ENCODE measurements at regions not wholly inside any gene's neighbourhood (a gene's known extent, or its start where the extent isn't known, plus 50 kb on each side); places are given as distances from the start of the nearest gene placed in this dataset.

DNA sequence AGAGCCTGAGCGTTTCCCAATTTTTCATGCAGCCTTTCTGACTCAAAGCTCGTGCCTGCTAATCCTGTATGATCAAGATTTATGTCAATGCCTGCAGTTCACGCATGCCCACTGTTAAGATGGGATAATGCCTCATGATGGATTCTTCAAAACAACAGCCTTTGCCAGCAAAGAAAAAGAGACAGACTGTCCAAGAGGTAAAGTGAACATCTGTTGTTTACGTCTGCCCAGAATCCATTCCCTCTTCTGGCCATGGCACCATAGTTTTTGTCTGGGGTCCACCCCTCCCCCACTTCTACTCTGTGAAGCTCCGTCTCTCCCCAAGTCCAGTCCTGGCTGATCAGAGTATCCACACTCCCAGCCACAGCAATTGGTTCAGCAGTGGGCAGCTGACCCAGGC is 91.9 kb upstream of the EYA2 start:
- DNase-seq (ENCODE audit: low read depth) (no peak), FAIRE-seq (no peak)
- H3K27me3 ChIP-seq (ENCODE audit: control insufficient read depth, insufficient read depth, low read length): peaks cover 2% of the 10 kb centered on the region
- TF ChIP-seq, protein P1, sequence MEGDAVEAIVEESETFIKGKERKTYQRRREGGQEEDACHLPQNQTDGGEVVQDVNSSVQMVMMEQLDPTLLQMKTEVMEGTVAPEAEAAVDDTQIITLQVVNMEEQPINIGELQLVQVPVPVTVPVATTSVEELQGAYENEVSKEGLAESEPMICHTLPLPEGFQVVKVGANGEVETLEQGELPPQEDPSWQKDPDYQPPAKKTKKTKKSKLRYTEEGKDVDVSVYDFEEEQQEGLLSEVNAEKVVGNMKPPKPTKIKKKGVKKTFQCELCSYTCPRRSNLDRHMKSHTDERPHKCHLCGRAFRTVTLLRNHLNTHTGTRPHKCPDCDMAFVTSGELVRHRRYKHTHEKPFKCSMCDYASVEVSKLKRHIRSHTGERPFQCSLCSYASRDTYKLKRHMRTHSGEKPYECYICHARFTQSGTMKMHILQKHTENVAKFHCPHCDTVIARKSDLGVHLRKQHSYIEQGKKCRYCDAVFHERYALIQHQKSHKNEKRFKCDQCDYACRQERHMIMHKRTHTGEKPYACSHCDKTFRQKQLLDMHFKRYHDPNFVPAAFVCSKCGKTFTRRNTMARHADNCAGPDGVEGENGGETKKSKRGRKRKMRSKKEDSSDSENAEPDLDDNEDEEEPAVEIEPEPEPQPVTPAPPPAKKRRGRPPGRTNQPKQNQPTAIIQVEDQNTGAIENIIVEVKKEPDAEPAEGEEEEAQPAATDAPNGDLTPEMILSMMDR (IDR thresholded peaks at IDR 0.05; ENCODE audit: insufficient read depth, low read length, severe bottlenecking): no peak
- H3K36me3 ChIP-seq (ENCODE audit: control insufficient read depth, insufficient read depth, low read length): no peaks in the 10 kb centered on the region
- no peak overlapping the region for H3K4me3 ChIP-seq (ENCODE audit: low read depth, low read length)

GRCh38 chr20:46803123-46804020 is 91.3 kb upstream of the EYA2 start:
- DNase-seq (ENCODE audit: low read depth) (no peak), FAIRE-seq (no peak)
- no peak overlapping the region for H3K4me3 ChIP-seq (ENCODE audit: low read depth, low read length)
- no peaks in the 10 kb centered on the region for H3K36me3 ChIP-seq (ENCODE audit: control insufficient read depth, insufficient read depth, low read length)
- H3K27me3 ChIP-seq (ENCODE audit: control insufficient read depth, insufficient read depth, low read length): peaks cover 2% of the 10 kb centered on the region
- TF ChIP-seq, protein P1 (IDR thresholded peaks at IDR 0.05; ENCODE audit: insufficient read depth, low read length, severe bottlenecking): no peak

- H3K27me3 ChIP-seq (ENCODE audit: control insufficient read depth, insufficient read depth, low read length): peaks cover 2% of the 10 kb centered on the region
- FAIRE-seq: no peak
These were observed 90.5 kb upstream of the EYA2 start for GRCh38 chr20:46804126-46804525.

GRCh38 chr20:46805836-46806235 is 88.8 kb upstream of the EYA2 start:
- no peaks in the 10 kb centered on the region for H3K36me3 ChIP-seq (ENCODE audit: control insufficient read depth, insufficient read depth, low read length)
- TF ChIP-seq, protein P1 (IDR thresholded peaks at IDR 0.05; ENCODE audit: insufficient read depth, low read length, severe bottlenecking): no peak
- no peak for DNase-seq (ENCODE audit: low read depth)
- no peak for FAIRE-seq
- no peak overlapping the region for H3K4me3 ChIP-seq (ENCODE audit: low read depth, low read length)
- peaks cover 2% of the 10 kb centered on the region for H3K27me3 ChIP-seq (ENCODE audit: control insufficient read depth, insufficient read depth, low read length)

More at GRCh38 chr20:46804126-46804525, 90.5 kb upstream of the EYA2 start:
- DNase-seq (ENCODE audit: low read depth): no peak
- H3K4me3 ChIP-seq (ENCODE audit: low read depth, low read length): no peak overlapping the region
- no peaks in the 10 kb centered on the region for H3K36me3 ChIP-seq (ENCODE audit: control insufficient read depth, insufficient read depth, low read length)
- TF ChIP-seq, protein P1 (IDR thresholded peaks at IDR 0.05; ENCODE audit: insufficient read depth, low read length, severe bottlenecking): no peak

DNA sequence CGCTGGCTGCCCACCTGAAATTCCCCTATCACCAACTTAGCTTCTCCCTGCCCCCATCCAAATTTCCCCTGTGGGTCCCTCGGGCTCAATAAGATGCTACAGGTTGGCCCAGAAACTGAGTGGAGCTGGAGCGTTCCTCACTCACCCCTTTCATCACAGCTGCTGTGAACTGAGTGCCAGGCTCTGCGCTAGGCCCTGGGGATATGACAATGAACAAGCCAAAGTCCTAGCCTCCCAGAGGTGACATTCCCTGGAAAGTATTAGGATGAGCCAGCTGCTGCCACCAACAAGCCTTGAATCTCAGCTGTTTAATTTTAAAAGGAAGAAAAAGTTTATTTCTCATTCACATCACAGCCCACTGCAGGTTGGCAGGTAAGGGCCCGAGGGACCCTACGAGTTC is 86.6 kb upstream of the EYA2 start:
- Histone ChIP-seq H3K36me3 (ENCODE audit: control insufficient read depth, insufficient read depth, low read length) (no peaks in the 10 kb centered on the region), H3K27me3 (ENCODE audit: control insufficient read depth, insufficient read depth, low read length) (peaks cover 2% of the 10 kb centered on the region), H3K4me3 (ENCODE audit: low read depth, low read length) (no peak overlapping the region)
- FAIRE-seq: no peak
- no peak for DNase-seq (ENCODE audit: low read depth)
- TF ChIP-seq, protein P1 (IDR thresholded peaks at IDR 0.05; ENCODE audit: insufficient read depth, low read length, severe bottlenecking): no peak
